Liver (tissue), 6 donors: ENCODE measurements at regions not wholly inside any gene's neighbourhood (a gene's known extent, or its start where the extent isn't known, plus 50 kb on each side); places are given as distances from the start of the nearest gene placed in this dataset.
"Not testable (repeated sequence)": the region's sequence is repeated elsewhere in the genome, so short reads cannot be mapped to it uniquely, and the experiment has no call there.

Experiments
- DNase-seq: peaks from one replicate; pipeline ENCODE4 v3.0.0-alpha.2; 2017; ENCODE audit warnings: low spot score
- H3K27ac ChIP-seq, 2 donors: one replicate each; pipeline ENCODE4 v1.7.0; 2013; ENCODE audit warnings: inconsistent platforms in 2 of 2, low read length in 2 of 2, control low read depth in 1 of 2, low read depth in 1 of 2, mild to moderate bottlenecking in 1 of 2
- H3K27me3 ChIP-seq, 4 donors: one replicate each; pipeline versions ENCODE4 v1.6.1 to v1.7.0; 2013; ENCODE audit warnings: low read length in 3 of 4, inconsistent platforms in 1 of 4, mild to moderate bottlenecking in 1 of 4, moderate library complexity in 1 of 4; ENCODE audit not compliant: control insufficient read depth in 4 of 4, insufficient read depth in 4 of 4
- H3K36me3 ChIP-seq, 4 donors: one replicate each; pipeline versions ENCODE4 v1.6.1 to v1.7.0; 2013; ENCODE audit warnings: low read length in 3 of 4, mild to moderate bottlenecking in 3 of 4, low read depth in 1 of 4, moderate library complexity in 1 of 4; ENCODE audit not compliant: control insufficient read depth in 4 of 4, insufficient read depth in 3 of 4
- H3K4me1 ChIP-seq, 4 donors: one replicate each; pipeline versions ENCODE4 v1.6.1 to v1.7.0; 2013; ENCODE audit warnings: low read length in 3 of 4, mild to moderate bottlenecking in 3 of 4, moderate library complexity in 1 of 4; ENCODE audit not compliant: control insufficient read depth in 4 of 4, insufficient read depth in 4 of 4
- H3K4me3 ChIP-seq, 3 donors: one replicate each; pipeline versions ENCODE4 v1.6.1 to v1.7.0; 2013; ENCODE audit warnings: low read length in 3 of 3, control low read depth in 1 of 3, low read depth in 1 of 3, mild to moderate bottlenecking in 1 of 3
- H3K9ac ChIP-seq, 2 donors: one replicate each; pipeline ENCODE4 v1.7.0; 2013; ENCODE audit warnings: low read length in 2 of 2, mild to moderate bottlenecking in 2 of 2, moderate library complexity in 2 of 2, control low read depth in 1 of 2, low read depth in 1 of 2
- H3K9me3 ChIP-seq, 4 donors: one replicate each; pipeline versions ENCODE4 v1.6.1 to v1.7.0; 2013; ENCODE audit warnings: low read length in 3 of 4; ENCODE audit not compliant: control insufficient read depth in 4 of 4
- WGBS: extraction: QIAGEN DNeasy Blood & Tissue Kit; methylation state at CpG from one replicate; pipeline ENCODE4 v1.1.7; 2013; 5-methylcytosine and 5-hydroxymethylcytosine counted together
- donor health status: healthy.
- donor health status: healthy.
- donor health status: healthy.

DNA sequence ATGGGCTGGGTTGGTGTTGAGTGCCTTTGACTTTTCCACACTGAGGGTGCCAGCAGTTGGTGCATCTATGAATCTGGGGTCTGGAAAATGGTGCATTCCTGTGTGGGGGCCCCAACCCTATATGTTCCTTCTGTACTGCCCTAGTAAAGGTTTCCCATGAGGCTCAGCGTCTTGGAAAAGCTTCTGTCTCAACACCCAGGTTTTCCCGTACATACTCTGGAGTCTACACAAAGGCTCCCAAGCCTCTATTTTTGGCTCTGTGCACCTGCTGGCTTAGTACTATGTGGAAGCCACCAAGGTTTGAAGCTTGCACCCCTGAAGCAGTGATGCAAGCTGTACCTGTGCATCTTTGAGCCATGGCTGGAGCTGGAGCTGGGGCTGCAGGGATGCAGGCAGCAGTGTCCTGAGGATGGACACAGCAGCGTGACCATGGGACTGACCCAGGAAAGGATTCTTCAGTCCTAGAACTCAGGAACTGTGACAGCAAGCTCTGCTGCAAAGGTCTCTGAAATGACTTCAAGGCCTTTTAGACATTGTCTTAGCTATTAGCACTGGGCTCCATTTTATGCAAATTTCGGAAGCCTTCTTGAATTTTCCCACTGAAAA, 282.7 kb downstream of the POTED start:
- WGBS = 65% methylated on average over 4 of the region's 4 CpGs
- DNase-seq, H3K4me3 ChIP-seq, H3K27me3 ChIP-seq, H3K36me3 ChIP-seq, H3K27ac ChIP-seq, H3K4me1 ChIP-seq, H3K9me3 ChIP-seq, H3K9ac ChIP-seq: not testable (repeated sequence)

DNA sequence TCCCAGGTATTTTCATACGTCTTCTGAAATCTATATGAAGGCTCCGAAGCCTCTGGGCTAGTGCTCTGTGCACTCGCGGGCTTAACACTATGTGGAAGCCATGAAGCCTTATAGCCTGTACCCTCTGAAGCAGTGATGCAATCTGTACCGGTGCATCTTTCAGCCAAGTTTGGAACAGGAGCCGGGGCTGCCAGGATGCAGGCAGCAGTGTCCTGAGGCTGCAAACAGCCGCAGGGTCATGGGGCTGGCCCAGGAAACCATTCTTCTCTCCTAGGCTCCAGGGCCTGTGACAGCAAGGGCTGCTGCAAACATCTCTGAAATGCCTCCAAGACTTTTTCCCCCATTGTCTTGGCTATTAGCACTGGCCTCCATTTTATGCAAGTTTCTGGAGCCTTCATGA, 279.6 kb downstream of the POTED start:
- not testable (repeated sequence) for H3K9ac ChIP-seq, H3K4me1 ChIP-seq, H3K36me3 ChIP-seq, DNase-seq, H3K9me3 ChIP-seq, H3K4me3 ChIP-seq, H3K27ac ChIP-seq, H3K27me3 ChIP-seq
- 73% methylated on average over 7 of the region's 7 CpGs for WGBS

DNA sequence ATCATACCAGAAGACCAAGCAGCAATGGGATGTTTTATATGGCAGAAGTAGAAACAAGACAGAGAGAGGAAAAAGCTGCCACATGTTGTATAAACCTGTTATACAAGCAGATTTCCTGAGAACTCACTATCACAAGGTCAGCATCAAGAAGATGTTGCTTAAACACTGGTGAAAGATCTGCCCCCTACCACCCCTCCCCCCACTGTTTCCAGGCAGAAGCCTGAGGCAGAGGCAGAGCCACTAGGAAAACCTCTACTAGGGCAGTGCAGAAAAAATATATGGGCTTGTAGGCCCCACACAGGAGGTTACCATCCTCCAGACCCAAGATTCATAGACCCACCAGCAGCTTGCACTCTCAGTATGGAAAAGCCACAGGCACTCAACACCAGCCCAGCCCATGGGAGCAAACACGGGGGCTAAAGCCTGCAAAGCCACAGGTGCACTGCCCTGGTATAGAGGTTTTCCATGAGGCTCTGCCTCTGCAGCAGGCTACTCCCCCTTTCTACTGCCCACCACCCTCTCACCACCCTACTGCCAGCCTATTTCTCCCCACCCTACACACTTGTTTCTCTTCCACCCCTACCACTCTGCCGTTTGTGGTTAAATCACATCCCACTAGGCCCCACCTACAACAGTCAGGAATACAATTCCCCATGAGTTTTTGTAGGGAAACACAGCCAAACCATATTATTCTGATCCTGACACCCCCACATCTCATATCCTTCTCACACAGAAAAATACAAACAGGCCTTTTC, 274.2 kb downstream of the POTED start:
- WGBS = 80% methylated on average over 2 of the region's 2 CpGs
- H3K27ac ChIP-seq, H3K4me1 ChIP-seq, H3K4me3 ChIP-seq, H3K27me3 ChIP-seq, H3K9me3 ChIP-seq, H3K36me3 ChIP-seq, DNase-seq, H3K9ac ChIP-seq: not testable (repeated sequence)

DNA sequence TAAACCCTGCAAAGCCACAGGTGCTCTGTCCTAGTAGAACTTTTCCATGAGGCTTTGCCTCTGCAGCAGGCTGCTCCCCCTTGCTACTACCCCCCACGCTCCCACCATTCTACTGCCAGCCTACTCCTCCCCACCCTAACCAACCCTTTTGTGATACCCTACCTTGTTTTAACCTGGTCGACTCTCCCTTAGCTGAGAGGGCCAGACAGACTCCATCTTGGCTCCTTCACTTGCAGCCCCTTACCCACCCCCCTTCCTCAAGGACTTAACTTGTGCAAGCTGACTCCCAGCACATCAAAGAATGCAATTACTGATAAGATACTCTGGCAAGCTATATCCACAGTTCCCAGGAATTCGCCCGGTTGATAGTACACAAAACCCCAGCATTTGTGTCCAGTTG, 267.9 kb downstream of the POTED start:
- H3K36me3 ChIP-seq, H3K27ac ChIP-seq, H3K9ac ChIP-seq, H3K9me3 ChIP-seq, H3K4me1 ChIP-seq, DNase-seq, H3K27me3 ChIP-seq, H3K4me3 ChIP-seq: not testable (repeated sequence)
- 71% methylated on average over 4 of the region's 4 CpGs for WGBS

DNA sequence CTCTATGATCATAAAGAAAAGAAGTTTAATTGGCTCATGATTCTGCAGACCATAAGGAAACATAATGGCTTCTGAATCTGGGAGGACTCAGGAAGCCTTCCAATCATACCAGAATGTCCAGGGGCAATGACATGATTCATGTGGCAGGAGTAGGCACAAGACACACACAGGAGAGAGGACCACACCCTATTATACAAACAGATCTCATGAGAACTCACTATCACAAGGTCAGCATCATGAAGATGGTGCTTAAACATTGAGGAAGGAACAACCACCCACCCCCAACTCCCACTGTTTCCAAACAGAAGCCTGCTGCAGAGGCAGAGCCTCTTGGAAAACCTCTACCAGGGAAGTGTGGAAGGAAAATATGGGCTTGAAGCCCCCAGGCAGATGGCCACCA, 267.4 kb downstream of the POTED start:
- not testable (repeated sequence) for H3K36me3 ChIP-seq, H3K27ac ChIP-seq, DNase-seq, H3K4me1 ChIP-seq, H3K9me3 ChIP-seq, H3K9ac ChIP-seq, H3K27me3 ChIP-seq, H3K4me3 ChIP-seq

DNA sequence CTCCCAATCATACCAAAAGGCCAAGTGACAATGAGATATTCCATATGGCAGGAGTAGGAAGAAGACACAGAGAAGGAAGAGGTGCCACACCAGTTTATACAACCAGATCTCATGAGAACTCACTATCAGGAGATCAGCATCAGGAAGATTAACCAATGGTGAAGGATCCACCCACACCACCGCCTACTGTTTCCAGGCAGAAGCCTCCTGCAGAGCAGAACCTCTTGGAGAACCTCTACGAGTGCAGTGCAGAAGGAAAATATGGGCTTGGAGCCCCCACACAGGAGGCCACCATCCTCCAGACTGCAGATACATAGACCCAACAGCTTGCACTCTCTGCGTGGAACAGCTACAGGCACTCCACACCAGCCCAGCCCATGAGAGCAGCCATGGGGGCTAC, 264.4 kb downstream of the POTED start:
- not testable (repeated sequence) for H3K9ac ChIP-seq, H3K4me3 ChIP-seq, H3K27me3 ChIP-seq, DNase-seq, H3K36me3 ChIP-seq, H3K9me3 ChIP-seq, H3K27ac ChIP-seq, H3K4me1 ChIP-seq
- WGBS = 63% methylated on average over 3 of the region's 3 CpGs
